ENCODE measurements at regions not wholly inside any gene's neighbourhood (a gene's known extent, or its start where the extent isn't known, plus 50 kb on each side); places are given as distances from the start of the nearest gene placed in this dataset.

GRCh38 chr20:48425817-48426612, 401.8 kb downstream of the PREX1 start:
- H3K27ac ChIP-seq (replicated peaks), result no peak overlapping the region
- peaks cover 3% of the 10 kb centered on the region for H3K27me3 ChIP-seq (ENCODE audit: insufficient read depth, poor library complexity, severe bottlenecking)
- TF ChIP-seq SPI1 (IDR thresholded peaks at IDR 0.05; ENCODE audit: borderline replicate concordance, low read depth), result no peak
- TF ChIP-seq POLR2AphosphoS5 (IDR thresholded peaks at IDR 0.05; ENCODE audit: low read depth), result no peak
- TF ChIP-seq CTCF (IDR thresholded peaks at IDR 0.05; ENCODE audit: insufficient read depth, low read length), result no peak
- TF ChIP-seq GABPA (IDR thresholded peaks at IDR 0.05; ENCODE audit: low read depth), result no peak
- TF ChIP-seq REST (IDR thresholded peaks at IDR 0.05; ENCODE audit: insufficient replicate concordance, low read depth), result no peak
- no peak overlapping the region for H3K4me3 ChIP-seq (replicated peaks; ENCODE audit: insufficient read depth, low read length)
- DNase-seq (ENCODE audit: low read depth in 1 of 2, low spot score in 1 of 2), result no peak

- no peak for DNase-seq (ENCODE audit: low read depth in 1 of 2, low spot score in 1 of 2)
- TF ChIP-seq CTCF (IDR thresholded peaks at IDR 0.05; ENCODE audit: insufficient read depth, low read length), result no peak
- no peak for TF ChIP-seq POLR2AphosphoS5 (IDR thresholded peaks at IDR 0.05; ENCODE audit: low read depth)
- TF ChIP-seq SPI1 (IDR thresholded peaks at IDR 0.05; ENCODE audit: borderline replicate concordance, low read depth), result no peak
- TF ChIP-seq REST (IDR thresholded peaks at IDR 0.05; ENCODE audit: insufficient replicate concordance, low read depth), result no peak
- no peak for TF ChIP-seq GABPA (IDR thresholded peaks at IDR 0.05; ENCODE audit: low read depth)
- H3K27ac ChIP-seq (replicated peaks), result no peak overlapping the region
- H3K4me3 ChIP-seq (replicated peaks; ENCODE audit: insufficient read depth, low read length), result no peak overlapping the region
- H3K27me3 ChIP-seq (ENCODE audit: insufficient read depth, poor library complexity, severe bottlenecking), result peaks cover 3% of the 10 kb centered on the region
Observed at GRCh38 chr20:48425321-48425720, 402.5 kb downstream of the PREX1 start.

GRCh38 chr20:48422242-48422960, 405.4 kb downstream of the PREX1 start:
- TF ChIP-seq POLR2AphosphoS5 (IDR thresholded peaks at IDR 0.05; ENCODE audit: low read depth) (no peak), GABPA (IDR thresholded peaks at IDR 0.05; ENCODE audit: low read depth) (no peak), CTCF (IDR thresholded peaks at IDR 0.05; ENCODE audit: insufficient read depth, low read length) (no peak), REST (IDR thresholded peaks at IDR 0.05; ENCODE audit: insufficient replicate concordance, low read depth) (no peak), SPI1 (IDR thresholded peaks at IDR 0.05; ENCODE audit: borderline replicate concordance, low read depth) (no peak)
- no peak overlapping the region for H3K27ac ChIP-seq (replicated peaks)
- no peak for DNase-seq (ENCODE audit: low read depth in 1 of 2, low spot score in 1 of 2)
- no peak overlapping the region for H3K4me3 ChIP-seq (replicated peaks; ENCODE audit: insufficient read depth, low read length)
- peaks cover 6% of the 10 kb centered on the region for H3K27me3 ChIP-seq (ENCODE audit: insufficient read depth, poor library complexity, severe bottlenecking)
